ENCODE measurements at regions not wholly inside any gene's neighbourhood (a gene's known extent, or its start where the extent isn't known, plus 50 kb on each side); places are given as distances from the start of the nearest gene placed in this dataset.

DNA sequence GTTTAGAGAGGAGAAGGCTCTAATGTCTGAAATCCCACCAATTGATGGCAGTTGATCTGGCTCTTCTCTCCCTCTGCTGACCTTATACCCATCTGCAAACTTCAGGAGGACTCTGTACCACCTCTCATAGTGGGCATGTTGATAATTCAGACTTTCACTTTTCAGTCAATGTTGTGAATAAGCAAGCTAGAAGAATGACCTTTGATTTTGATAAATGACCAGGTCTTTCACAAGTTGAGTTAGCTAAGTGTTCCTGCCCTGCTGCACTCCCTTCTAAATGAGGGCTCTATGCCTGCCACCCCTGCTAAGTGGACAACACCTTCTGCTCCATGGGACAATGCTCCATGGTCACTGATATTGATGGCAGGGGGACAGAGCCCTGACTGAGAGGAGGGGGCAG is 74.7 kb downstream of the SPRY4 start:
- Histone ChIP-seq H3K36me3 (no peaks in the 10 kb centered on the region), H3K4me3 (no peak overlapping the region), H3K27me3 (no peaks in the 10 kb centered on the region), H3K27ac (no peak overlapping the region), H3K9me3 (no peaks in the 10 kb centered on the region), H3K4me1 (peaks cover 12 to 37% (median 26%) of the 10 kb centered on the region in 4 donors)
- intact Hi-C loops (cut with DNase I; ENCODE audit: low total_unique reads): no loop called here
- TF ChIP-seq EP300 (IDR thresholded peaks at IDR 0.05) (no peak), CTCF (IDR thresholded peaks at IDR 0.05) (no peak), POLR2AphosphoS5 (IDR thresholded peaks at IDR 0.05) (no peak), POLR2A (IDR thresholded peaks at IDR 0.05) (no peak)
- no peak for DNase-seq

DNA sequence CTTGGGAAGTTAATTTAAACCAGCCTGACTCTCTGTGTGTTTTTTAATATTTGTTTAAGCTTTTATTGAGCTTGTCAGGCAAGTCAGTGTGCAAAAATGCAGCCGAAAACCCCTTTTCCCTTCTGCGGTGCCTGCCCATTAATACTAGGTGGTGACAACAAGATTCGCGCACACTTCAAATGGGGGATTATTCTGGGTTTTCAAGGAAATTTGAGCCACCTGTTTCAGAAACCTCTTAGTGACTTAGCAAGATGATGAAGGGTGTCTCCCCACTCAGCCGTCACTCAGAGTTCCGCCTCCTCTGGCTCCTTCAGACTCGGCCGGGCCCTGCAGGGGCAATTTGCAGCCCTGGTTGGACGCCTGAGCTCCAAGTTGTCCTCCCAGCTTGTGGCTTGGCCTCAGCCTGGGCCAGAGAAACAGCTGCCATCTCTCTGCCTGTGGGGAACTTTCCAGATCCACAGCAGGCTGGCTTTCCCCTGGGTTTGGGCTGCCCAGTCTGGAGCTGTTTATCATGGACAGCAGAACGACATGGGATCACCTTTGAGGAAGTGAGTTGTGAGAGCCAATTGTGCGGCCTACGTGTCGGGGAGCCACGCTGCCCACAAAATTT is 75.9 kb downstream of the SPRY4 start:
- H3K9me3 ChIP-seq: no peaks in the 10 kb centered on the region
- TF ChIP-seq POLR2AphosphoS5 (IDR thresholded peaks at IDR 0.05) (no peak), POLR2A (IDR thresholded peaks at IDR 0.05) (no peak), EP300 (IDR thresholded peaks at IDR 0.05) (no peak), CTCF (IDR thresholded peaks at IDR 0.05) (no peak)
- peaks cover 12 to 37% (median 26%) of the 10 kb centered on the region in 4 donors for H3K4me1 ChIP-seq
- no peaks in the 10 kb centered on the region for H3K27me3 ChIP-seq
- H3K36me3 ChIP-seq: no peaks in the 10 kb centered on the region
- 27 to 44% (median 35%) methylated on average over 14 of the region's 14 CpGs for WGBS, 5 donors
- intact Hi-C loops (cut with DNase I; ENCODE audit: low total_unique reads): no loop called here
- DNase-seq: peak; percentile 34 to 53
- no peak overlapping the region for H3K4me3 ChIP-seq
- H3K27ac ChIP-seq: peak overlapping the region; percentile 12 to 70 (median 47)

GRCh38 chr5:142246258-142246657 is 78.6 kb downstream of the SPRY4 start:
- no peak overlapping the region for H3K4me3 ChIP-seq
- TF ChIP-seq CTCF (IDR thresholded peaks at IDR 0.05) (no peak), POLR2A (IDR thresholded peaks at IDR 0.05) (no peak), POLR2AphosphoS5 (IDR thresholded peaks at IDR 0.05) (peak; percentile 10 to 51 (median 12)), EP300 (IDR thresholded peaks at IDR 0.05) (no peak)
- peak; percentile 64 to 74 for DNase-seq
- intact Hi-C loops (cut with DNase I; ENCODE audit: low total_unique reads): no loop called here
- H3K27me3 ChIP-seq: no peaks in the 10 kb centered on the region
- 29 to 49% (median 34%) methylated on average over 9 of the region's 9 CpGs for WGBS, 5 donors
- no peaks in the 10 kb centered on the region for H3K9me3 ChIP-seq
- no peaks in the 10 kb centered on the region for H3K36me3 ChIP-seq
- peaks cover 12 to 37% (median 26%) of the 10 kb centered on the region in 4 donors for H3K4me1 ChIP-seq
- H3K27ac ChIP-seq: peak overlapping the region in 4 of 5 donors; percentile 48 to 78 (median 69)

DNA sequence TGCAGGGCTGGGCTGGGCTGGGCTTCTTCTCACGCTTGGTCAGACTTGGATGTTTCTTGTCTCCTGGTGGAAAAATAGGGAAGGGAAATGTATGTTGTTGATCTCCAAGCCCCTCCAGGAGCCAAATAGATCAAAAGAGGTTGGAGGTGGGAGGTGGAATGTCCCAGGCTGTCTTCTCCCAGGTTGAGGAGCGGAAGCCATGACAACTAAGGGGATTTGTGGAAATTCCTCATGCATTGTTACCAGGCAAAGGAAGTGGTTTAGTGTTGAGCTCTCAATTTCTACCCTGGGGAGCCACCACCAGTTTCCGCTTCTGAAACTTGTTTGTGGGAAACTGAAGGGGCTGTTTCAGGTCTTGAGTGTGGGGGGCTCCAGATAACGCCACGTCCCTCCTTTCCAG is 79.0 kb downstream of the SPRY4 start:
- H3K4me1 ChIP-seq: peaks cover 12 to 37% (median 26%) of the 10 kb centered on the region in 4 donors
- intact Hi-C loops (cut with DNase I; ENCODE audit: low total_unique reads): no loop called here
- no peaks in the 10 kb centered on the region for H3K9me3 ChIP-seq
- WGBS, 5 donors: 50 to 64% (median 57%) methylated on average over 5 of the region's 5 CpGs
- no peak overlapping the region for H3K4me3 ChIP-seq
- DNase-seq: peak in 1 of 2 donors; percentile 28
- no peaks in the 10 kb centered on the region for H3K36me3 ChIP-seq
- H3K27ac ChIP-seq: peak overlapping the region in 4 of 5 donors; percentile 48 to 78 (median 69)
- TF ChIP-seq POLR2AphosphoS5 (IDR thresholded peaks at IDR 0.05): no peak
- TF ChIP-seq EP300 (IDR thresholded peaks at IDR 0.05): no peak
- no peak for TF ChIP-seq CTCF (IDR thresholded peaks at IDR 0.05)
- no peak for TF ChIP-seq POLR2A (IDR thresholded peaks at IDR 0.05)
- no peaks in the 10 kb centered on the region for H3K27me3 ChIP-seq

Data from stomach (tissue), 8 donors.